VCaP (cell line): ENCODE measurements at regions not wholly inside any gene's neighbourhood (a gene's known extent, or its start where the extent isn't known, plus 50 kb on each side); places are given as distances from the start of the nearest gene placed in this dataset.
"Not testable (repeated sequence)": the region's sequence is repeated elsewhere in the genome, so short reads cannot be mapped to it uniquely, and the experiment has no call there.

Experiments
- H3K27ac ChIP-seq: fragments of 450-650 bp; 2 replicates; pipeline ENCODE4 v1.5.1; 2017
- CTCF ChIP-seq: fragments of 450-650 bp; conservative IDR thresholded peaks from 2 replicates; pipeline ENCODE4 v1.5.1; 2017; ENCODE audit warnings: mild to moderate bottlenecking, moderate library complexity

DNA sequence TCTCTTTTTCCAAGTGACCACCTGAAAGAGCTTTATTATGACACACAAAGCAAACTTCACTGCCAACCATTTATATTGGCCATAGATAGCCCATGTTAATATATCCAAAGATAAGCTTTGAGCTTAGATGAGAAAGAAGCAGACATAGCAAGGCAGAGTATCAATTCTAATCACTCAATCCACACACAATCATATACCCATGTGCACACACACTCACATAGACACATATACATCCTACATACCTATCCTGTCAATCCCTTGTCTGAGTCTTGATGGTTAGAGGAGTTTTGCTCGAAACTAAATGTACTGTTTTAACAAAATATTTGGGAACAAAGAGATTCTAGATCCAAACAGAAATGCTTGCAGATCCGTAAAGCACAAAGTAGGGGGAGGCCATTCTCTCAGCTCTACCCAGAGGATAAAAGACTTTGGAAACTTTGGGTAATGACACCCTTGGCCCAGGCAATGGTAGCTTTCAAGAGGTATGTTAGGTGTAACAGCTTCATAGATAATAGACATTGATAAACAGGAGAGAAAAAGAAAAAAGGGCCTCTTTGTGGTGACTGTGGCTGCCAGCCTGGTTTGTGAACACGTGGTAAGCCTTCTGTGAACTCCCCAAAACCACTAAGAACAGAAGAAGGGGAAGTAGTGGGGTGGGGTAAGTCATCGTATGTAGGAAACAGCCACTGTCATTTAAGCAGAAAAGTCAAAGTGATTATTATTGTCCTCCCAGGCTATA lies 121.6 kb downstream of the TLR4 start:
- no peak for TF ChIP-seq CTCF
- H3K27ac ChIP-seq, result no peak overlapping the region

- no peak overlapping the region for H3K27ac ChIP-seq
- no peak for TF ChIP-seq CTCF
Measured at GRCh38 chr9:117826837-117827236, 122.6 kb downstream of the TLR4 start.

GRCh38 chr9:117827456-117827855 lies 123.3 kb downstream of the TLR4 start:
- no peak for TF ChIP-seq CTCF
- no peak overlapping the region for H3K27ac ChIP-seq

DNA sequence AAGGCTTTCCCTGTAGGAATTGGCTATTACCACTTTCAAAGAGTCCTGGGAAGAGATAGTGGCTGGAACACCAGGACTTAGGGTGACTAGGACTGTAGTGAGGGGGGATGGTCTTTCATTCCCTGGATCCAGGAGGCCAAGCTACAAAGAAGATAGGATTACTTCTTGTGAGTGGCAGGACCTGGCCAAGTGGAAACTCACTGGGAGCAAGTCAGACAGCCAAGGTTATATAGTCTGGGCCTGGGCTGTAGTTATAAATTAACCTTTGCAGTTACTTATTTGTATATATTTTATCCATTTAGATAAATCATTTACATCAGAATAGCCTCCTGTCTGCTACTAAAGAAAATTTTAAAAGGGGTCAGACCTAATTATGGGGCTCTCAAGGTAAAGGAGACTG lies 124.3 kb downstream of the TLR4 start:
- no peak for TF ChIP-seq CTCF
- no peak overlapping the region for H3K27ac ChIP-seq

GRCh38 chr9:117835798-117836197 lies 131.6 kb downstream of the TLR4 start:
- no peak for TF ChIP-seq CTCF
- H3K27ac ChIP-seq, result no peak overlapping the region

DNA sequence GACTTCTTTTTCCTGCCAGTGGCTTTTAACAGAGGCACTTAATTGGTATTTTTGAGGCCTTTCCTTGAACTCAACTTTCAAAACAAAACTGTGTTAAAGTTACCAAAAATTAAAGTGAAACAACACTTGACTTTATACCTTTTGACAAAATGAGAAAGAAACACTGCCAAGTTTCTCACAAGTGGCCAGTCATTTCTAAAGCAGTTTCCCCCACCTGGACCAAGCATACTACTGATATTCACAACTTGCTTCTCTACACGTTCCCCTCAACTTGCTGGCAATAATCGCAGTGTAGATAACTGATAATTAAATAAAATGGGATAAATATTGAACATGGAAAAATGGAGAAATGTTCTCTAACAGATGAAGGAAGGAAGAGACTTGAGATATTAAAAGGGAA lies 135.7 kb downstream of the TLR4 start:
- no peak for TF ChIP-seq CTCF
- H3K27ac ChIP-seq, result no peak overlapping the region

DNA sequence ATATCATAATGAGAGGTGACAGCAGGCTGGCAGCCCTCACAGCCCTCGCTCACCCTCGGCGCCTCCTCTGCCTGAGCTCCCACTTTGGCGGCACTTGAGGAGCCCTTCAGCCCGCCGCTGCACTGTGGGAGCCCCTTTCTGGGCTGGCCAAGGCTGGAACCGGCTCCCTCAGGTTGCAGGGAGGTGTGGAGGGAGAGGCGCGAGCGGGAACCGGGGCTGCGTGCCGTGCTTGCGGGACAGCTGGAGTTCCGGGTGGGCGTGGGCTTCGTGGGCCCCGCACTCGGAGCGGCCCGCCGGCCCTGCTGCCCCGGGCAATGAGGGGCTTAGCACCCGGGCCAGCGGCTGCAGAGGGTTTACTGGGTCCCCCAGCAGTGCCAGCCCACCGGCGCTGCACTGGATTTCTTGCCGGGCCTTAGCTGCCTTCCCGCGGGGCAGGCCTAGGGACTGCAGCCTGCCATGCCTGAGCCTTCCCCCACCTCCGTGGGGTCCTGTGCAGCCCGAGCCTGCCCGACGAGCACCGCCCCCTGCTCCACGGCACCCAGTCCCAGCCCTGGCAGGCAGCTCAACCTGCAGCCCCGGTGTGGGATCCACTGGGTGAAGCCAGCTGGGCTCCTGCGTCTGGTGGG lies 147.7 kb downstream of the TLR4 start:
- H3K27ac ChIP-seq, result not testable (repeated sequence)

- TF ChIP-seq CTCF, result no peak
- no peak overlapping the region for H3K27ac ChIP-seq
Measured at GRCh38 chr9:117858561-117858960, 154.4 kb downstream of the TLR4 start.
